Smooth muscle cell (in vitro differentiated cells): ENCODE measurements at regions not wholly inside any gene's neighbourhood (a gene's known extent, or its start where the extent isn't known, plus 50 kb on each side); places are given as distances from the start of the nearest gene placed in this dataset.
A peak's percentile ranks its signal among the peaks of the same experiment; 100 is the strongest.

Experiments
- DNase-seq: peaks from one replicate; lab custom pipeline; 2025; ENCODE audit not compliant: unreplicated experiment; lab: John Stamatoyannopoulos, UW
- H2AFZ ChIP-seq: fragments of 200-600 bp; sonication (generic); 2 replicates; pipeline ENCODE4 v1.6.0; 2016; ENCODE audit warnings: antibody characterized with exemption, low read depth, mild to moderate bottlenecking
- H3F3A ChIP-seq: fragments of 200-600 bp; sonication (generic); 2 replicates; pipeline ENCODE4 v1.6.0; 2017; ENCODE audit warnings: antibody characterized with exemption, low read depth
- H3K27ac ChIP-seq: fragments of 200-600 bp; sonication (generic); 2 replicates; pipeline ENCODE4 v1.5.1; 2016; ENCODE audit warnings: low read depth, mild to moderate bottlenecking
- H3K27me3 ChIP-seq: fragments of 200-600 bp; sonication (generic); 2 replicates; pipeline ENCODE4 v1.6.1; 2016; ENCODE audit warnings: low read depth, mild to moderate bottlenecking
- H3K36me3 ChIP-seq: fragments of 200-600 bp; sonication (generic); 2 replicates; pipeline ENCODE4 v1.5.1; 2016; ENCODE audit warnings: low read depth
- H3K4me1 ChIP-seq: fragments of 200-600 bp; sonication (generic); 2 replicates; pipeline ENCODE4 v1.5.1; 2016; ENCODE audit warnings: low read depth
- H3K4me2 ChIP-seq: fragments of 200-600 bp; sonication (generic); 2 replicates; pipeline ENCODE4 v1.6.0; 2016; ENCODE audit warnings: mild to moderate bottlenecking
- H3K4me3 ChIP-seq: fragments of 200-600 bp; sonication (generic); 2 replicates; pipeline ENCODE4 v1.5.1; 2016; ENCODE audit warnings: mild to moderate bottlenecking
- H3K79me2 ChIP-seq: fragments of 200-600 bp; sonication (generic); 2 replicates; pipeline ENCODE4 v1.6.0; 2016; ENCODE audit warnings: low read depth, mild to moderate bottlenecking
- H3K9ac ChIP-seq: fragments of 200-600 bp; sonication (generic); 2 replicates; pipeline ENCODE4 v1.6.0; 2016; ENCODE audit warnings: low read depth
- H3K9me3 ChIP-seq: fragments of 200-600 bp; sonication (generic); replicated peaks from 2 replicates; pipeline ENCODE4 v1.5.1; 2016; ENCODE audit warnings: low read depth
- H4K20me1 ChIP-seq: fragments of 200-600 bp; sonication (generic); 2 replicates; pipeline ENCODE4 v1.6.0; 2016; ENCODE audit warnings: low read depth
- WGBS: methylation state at CpG from one replicate; pipeline ENCODE4 v1.1.7; 2016; ENCODE audit warnings: low lambda C conversion rate; 5-methylcytosine and 5-hydroxymethylcytosine counted together
- TF ChIP-seq, protein P1 (sequence below): fragments of 200-600 bp; sonication (generic); IDR thresholded peaks from 2 replicates; pipeline ENCODE4 v1.5.1; 2017; ENCODE audit warnings: borderline replicate concordance, mild to moderate bottlenecking, antibody characterized with exemption; ENCODE audit not compliant: insufficient read depth, poor library complexity, severe bottlenecking

DNA sequence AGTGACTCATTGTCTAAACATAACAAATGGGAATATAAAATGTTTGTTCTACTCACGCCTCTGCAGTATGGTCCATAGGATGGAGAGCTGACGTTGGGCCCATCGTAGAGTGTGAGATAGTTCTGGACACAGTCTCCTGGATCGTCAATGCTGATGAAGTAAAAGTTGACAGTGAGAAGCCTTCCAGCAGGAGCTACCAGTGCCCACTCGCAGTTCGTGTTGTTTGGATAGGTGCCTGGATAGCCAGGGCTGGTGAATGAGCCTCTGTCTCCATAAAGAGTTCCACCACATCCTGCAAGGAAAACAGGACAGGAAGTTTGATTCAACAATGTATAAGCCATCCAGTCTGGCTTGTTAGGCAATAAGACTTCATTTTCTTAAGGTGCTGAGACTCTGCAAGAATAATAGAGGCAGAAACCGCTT is 79.6 kb downstream of the OR13A1 start:
- DNase-seq: no peak
- TF ChIP-seq, protein P1, sequence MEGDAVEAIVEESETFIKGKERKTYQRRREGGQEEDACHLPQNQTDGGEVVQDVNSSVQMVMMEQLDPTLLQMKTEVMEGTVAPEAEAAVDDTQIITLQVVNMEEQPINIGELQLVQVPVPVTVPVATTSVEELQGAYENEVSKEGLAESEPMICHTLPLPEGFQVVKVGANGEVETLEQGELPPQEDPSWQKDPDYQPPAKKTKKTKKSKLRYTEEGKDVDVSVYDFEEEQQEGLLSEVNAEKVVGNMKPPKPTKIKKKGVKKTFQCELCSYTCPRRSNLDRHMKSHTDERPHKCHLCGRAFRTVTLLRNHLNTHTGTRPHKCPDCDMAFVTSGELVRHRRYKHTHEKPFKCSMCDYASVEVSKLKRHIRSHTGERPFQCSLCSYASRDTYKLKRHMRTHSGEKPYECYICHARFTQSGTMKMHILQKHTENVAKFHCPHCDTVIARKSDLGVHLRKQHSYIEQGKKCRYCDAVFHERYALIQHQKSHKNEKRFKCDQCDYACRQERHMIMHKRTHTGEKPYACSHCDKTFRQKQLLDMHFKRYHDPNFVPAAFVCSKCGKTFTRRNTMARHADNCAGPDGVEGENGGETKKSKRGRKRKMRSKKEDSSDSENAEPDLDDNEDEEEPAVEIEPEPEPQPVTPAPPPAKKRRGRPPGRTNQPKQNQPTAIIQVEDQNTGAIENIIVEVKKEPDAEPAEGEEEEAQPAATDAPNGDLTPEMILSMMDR: no peak
- H3K79me2 ChIP-seq: no peaks in the 10 kb centered on the region

DNA sequence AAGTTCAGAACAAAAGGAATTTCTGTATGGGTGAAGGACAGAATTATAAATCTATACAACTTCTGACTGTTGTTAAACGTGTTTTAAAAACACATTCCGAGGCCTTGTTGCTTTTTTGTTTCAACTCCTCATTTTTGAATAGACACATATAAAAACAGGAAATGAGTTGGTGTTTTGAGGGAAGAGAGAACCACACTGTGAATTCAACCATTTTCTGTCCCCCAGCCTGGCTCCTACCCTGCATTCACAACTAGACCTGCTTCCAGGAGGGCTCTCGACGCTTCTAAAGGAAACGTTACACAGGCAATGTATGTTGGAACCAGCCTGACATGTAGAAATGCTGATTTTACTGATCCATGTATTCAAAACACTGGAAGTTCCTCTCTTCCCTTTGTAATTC is 76.5 kb downstream of the OR13A1 start:
- Histone ChIP-seq H3F3A (no peaks in the 10 kb centered on the region), H2AFZ (peak overlapping the region; percentile 77), H3K79me2 (no peaks in the 10 kb centered on the region), H3K4me2 (no peak overlapping the region), H4K20me1 (no peaks in the 10 kb centered on the region), H3K27me3 (no peaks in the 10 kb centered on the region), H3K9me3 (no peaks in the 10 kb centered on the region), H3K27ac (peak overlapping the region; percentile 71), H3K36me3 (no peaks in the 10 kb centered on the region), H3K4me1 (no peaks in the 10 kb centered on the region), H3K4me3 (no peak overlapping the region), H3K9ac (no peak overlapping the region)
- TF ChIP-seq, protein P1: no peak
- 93% methylated on average over 5 of the region's 5 CpGs for WGBS
- no peak for DNase-seq

More for the DNA sequence above, 79.6 kb downstream of the OR13A1 start:
- Histone ChIP-seq H3K27me3 (no peaks in the 10 kb centered on the region), H2AFZ (peak overlapping the region; percentile 40), H3K4me3 (no peak overlapping the region), H3K9me3 (no peaks in the 10 kb centered on the region), H3K36me3 (no peaks in the 10 kb centered on the region), H4K20me1 (no peaks in the 10 kb centered on the region), H3K4me1 (no peaks in the 10 kb centered on the region), H3F3A (no peaks in the 10 kb centered on the region), H3K4me2 (no peak overlapping the region), H3K27ac (no peak overlapping the region), H3K9ac (no peak overlapping the region)
- WGBS: 76% methylated on average over 7 of the region's 7 CpGs

DNA sequence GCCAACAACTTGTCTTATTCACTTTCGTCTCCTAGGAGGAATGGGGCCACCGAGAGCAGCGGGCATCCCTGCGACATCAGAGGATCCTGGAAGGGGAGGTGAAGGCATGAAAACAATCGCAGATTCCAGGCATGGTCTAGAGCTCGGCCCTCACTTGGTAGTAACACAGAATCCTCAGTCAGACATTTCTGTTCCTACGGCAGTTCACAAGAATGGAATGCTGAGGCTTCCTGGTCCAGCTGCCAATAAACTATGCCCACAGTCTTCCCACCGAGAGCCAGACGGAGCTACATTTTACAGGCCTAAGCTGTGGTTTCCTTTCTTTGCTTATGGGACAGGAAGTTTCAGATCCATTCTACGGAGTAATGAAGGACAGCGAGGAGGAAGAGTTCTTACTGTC is 75.8 kb downstream of the OR13A1 start:
- Histone ChIP-seq H4K20me1 (no peaks in the 10 kb centered on the region), H3K9me3 (no peaks in the 10 kb centered on the region), H3K79me2 (no peaks in the 10 kb centered on the region), H3K36me3 (no peaks in the 10 kb centered on the region), H3K4me3 (no peak overlapping the region), H3K27ac (peak overlapping the region; percentile 71), H3F3A (no peaks in the 10 kb centered on the region), H3K4me1 (no peaks in the 10 kb centered on the region), H3K4me2 (peak overlapping the region; percentile 7), H3K9ac (peak overlapping the region; percentile 9), H2AFZ (peak overlapping the region; percentile 77), H3K27me3 (no peaks in the 10 kb centered on the region)
- TF ChIP-seq, protein P1: no peak
- no peak for DNase-seq
- 54% methylated on average over 11 of the region's 11 CpGs for WGBS

DNA sequence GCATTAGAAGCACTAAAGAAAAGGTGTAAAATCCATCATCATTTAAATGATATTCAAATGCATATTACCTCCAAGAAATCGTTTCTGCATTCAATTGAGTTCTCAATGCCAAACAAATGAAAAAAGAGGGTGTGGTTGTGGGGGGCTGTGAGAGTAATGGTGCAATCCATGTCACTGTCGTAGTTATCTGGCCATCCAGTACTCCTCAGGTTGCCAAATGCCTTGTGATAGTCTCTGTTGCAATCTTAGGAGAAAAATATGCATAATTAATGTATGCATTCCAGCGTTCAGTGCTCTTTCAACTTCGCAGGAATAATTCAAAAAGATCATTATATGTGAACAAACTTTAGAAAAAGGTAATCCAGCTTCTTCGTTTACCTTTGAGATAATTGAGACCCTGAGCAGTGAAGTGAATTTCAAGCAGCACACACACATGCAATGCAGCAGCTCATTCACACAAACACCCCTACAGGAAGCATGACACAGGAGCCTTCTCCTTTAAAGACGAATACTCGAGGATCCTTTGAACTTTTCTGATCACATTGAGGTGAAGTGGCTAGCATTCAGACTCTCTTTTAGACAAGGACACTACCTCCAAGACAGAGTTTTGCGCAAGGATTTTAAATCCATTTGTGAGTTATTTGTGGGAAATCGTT is 73.4 kb downstream of the OR13A1 start:
- TF ChIP-seq, protein P1: no peak
- H2AFZ ChIP-seq: no peak overlapping the region
- 45% methylated on average over 9 of the region's 9 CpGs for WGBS

More for the DNA sequence above, 73.4 kb downstream of the OR13A1 start:
- Histone ChIP-seq H3F3A (no peaks in the 10 kb centered on the region), H3K27ac (no peak overlapping the region), H3K79me2 (no peaks in the 10 kb centered on the region), H3K4me2 (no peak overlapping the region), H3K4me3 (no peak overlapping the region), H3K36me3 (no peaks in the 10 kb centered on the region), H3K27me3 (no peaks in the 10 kb centered on the region), H3K9me3 (no peaks in the 10 kb centered on the region), H3K4me1 (no peaks in the 10 kb centered on the region), H3K9ac (no peak overlapping the region), H4K20me1 (no peaks in the 10 kb centered on the region)
- no peak for DNase-seq
